ENCODE measurements at regions not wholly inside any gene's neighbourhood (a gene's known extent, or its start where the extent isn't known, plus 50 kb on each side); places are given as distances from the start of the nearest gene placed in this dataset.

- TF ChIP-seq CTCF (IDR thresholded peaks at IDR 0.05): no peak
- no peak for TF ChIP-seq RAD21 (conservative IDR thresholded peaks at IDR 0.05 in 1 of 2, IDR thresholded peaks at IDR 0.05 in 1 of 2)
- no peak for TF ChIP-seq JUN (IDR thresholded peaks at IDR 0.05)
- no peak for TF ChIP-seq POLR2A (IDR thresholded peaks at IDR 0.05; ENCODE audit: low read length)
- no peak for TF ChIP-seq GATA3 (IDR thresholded peaks at IDR 0.05; ENCODE audit: borderline replicate concordance)
- no peak for TF ChIP-seq RFX5 (IDR thresholded peaks at IDR 0.05)
- no peak for TF ChIP-seq POLR2AphosphoS2 (conservative IDR thresholded peaks at IDR 0.05; ENCODE audit: low read length)
- no peak for TF ChIP-seq TP53 (CRISPR knock-in tag; IDR thresholded peaks at IDR 0.05)
- TF ChIP-seq REST (IDR thresholded peaks at IDR 0.05): no peak
- no peak for TF ChIP-seq KDM1A (IDR thresholded peaks at IDR 0.05; ENCODE audit: low read depth)
- no peak for TF ChIP-seq RARB (CRISPR knock-in tag; IDR thresholded peaks at IDR 0.05)
- no peak for TF ChIP-seq USF2 (IDR thresholded peaks at IDR 0.05)
- TF ChIP-seq EHMT2 (IDR thresholded peaks at IDR 0.05; ENCODE audit: low read depth): no peak
Observed at GRCh38 chr2:238549866-238550265, 123.1 kb downstream of the ASB1 start.

Measured in A549 (cell line).